K562 (cell line): ENCODE measurements at regions not wholly inside any gene's neighbourhood (a gene's known extent, or its start where the extent isn't known, plus 50 kb on each side); places are given as distances from the start of the nearest gene placed in this dataset.

Source experiments
- ATAC-seq: fragments of 200-7000 bp; cut with Tn5 transposase; 3 replicates; pipeline ENCODE4 v1.9.1; 2020; ENCODE audit warnings: moderate library complexity
- BruUV-seq: library from RNA; stranded (reverse); fragments of 400-500 nt; replicated peaks from 2 replicates; lab custom pipeline; 2021; lab: Mats Ljungman, UMichigan
- CTCF ChIA-PET: fragments of 300-600 bp; formaldehyde crosslinking; extraction: SDS; loops from one replicate; lab custom pipeline; 2021; ENCODE audit warnings: low intra/inter-chr PET ratio; lab: Yijun Ruan, JAX
- POLR2A ChIA-PET: fragments of 300-600, 350-650 bp; sonication (Branson Sonifier 250); formaldehyde crosslinking; extraction: SDS; loops from one replicate; lab custom pipeline; 2021; ENCODE audit warnings: antibody characterized with exemption, inconsistent platforms; lab: Yijun Ruan, JAX
- DNase-seq, 4 experiments: peaks; one replicate each; pipeline versions ENCODE4 v3.0.0 to v3.0.0-alpha.2; 2011 to 2018; ENCODE audit warnings: low spot score in 3 of 4, mixed read lengths in 3 of 4; ENCODE audit errors: extremely low read depth in 1 of 4
- FAIRE-seq: peaks from 2 replicates; lab custom pipeline; 2011; peaks lifted over from hg19 to GRCh38; lab: Jason Lieb, UNC
- H2AFZ ChIP-seq: 2 replicates; pipeline ENCODE4 v1.6.0; 2011; ENCODE audit warnings: low read depth, low read length, control low read depth, inconsistent platforms
- H3K27ac ChIP-seq: fragments of 200-600 bp; 3 replicates; pipeline ENCODE4 v1.8.0; 2011; ENCODE audit warnings: low read depth, mild to moderate bottlenecking, control low read depth, inconsistent platforms, low read length, moderate library complexity, mixed read lengths; ENCODE audit errors: extremely low read depth
- H3K27me3 ChIP-seq, 2 experiments: fragments of 300-600 bp in 1 of 2; 2 replicates in 1 of 2; 3 replicates in 1 of 2; pipeline versions ENCODE4 v1.6.0 to v1.8.0; 2011; ENCODE audit warnings: inconsistent platforms in 2 of 2, low read length in 2 of 2, mild to moderate bottlenecking in 1 of 2, mixed read lengths in 1 of 2, moderate library complexity in 1 of 2; ENCODE audit not compliant: control insufficient read depth in 2 of 2, insufficient read depth in 2 of 2
- H3K36me3 ChIP-seq: fragments of 300-600 bp; 3 replicates; pipeline ENCODE4 v1.8.0; 2011; ENCODE audit warnings: mild to moderate bottlenecking, low read length, inconsistent platforms; ENCODE audit not compliant: control insufficient read depth, insufficient read depth
- H3K4me1 ChIP-seq, 2 experiments: fragments of 200-600 bp in 1 of 2; replicated peaks in 1 of 2; 2 replicates in 1 of 2; 3 replicates in 1 of 2; pipeline versions ENCODE4 v1.5.1 to v1.8.0; 2011; ENCODE audit warnings: inconsistent platforms in 2 of 2, low read length in 2 of 2, mild to moderate bottlenecking in 1 of 2, mixed read lengths in 1 of 2, moderate library complexity in 1 of 2; ENCODE audit not compliant: control insufficient read depth in 2 of 2, insufficient read depth in 2 of 2
- H3K4me2 ChIP-seq: 2 replicates; pipeline ENCODE4 v1.6.1; 2011; ENCODE audit warnings: low read length, control low read depth, inconsistent platforms, mixed read lengths; ENCODE audit not compliant: insufficient read depth
- H3K4me3 ChIP-seq: fragments of 200-600 bp; sonication (generic), shearing (Covaris generic); 2 replicates; pipeline ENCODE4 v1.5.1; 2016; ENCODE audit warnings: control low read depth, inconsistent platforms
- H3K79me2 ChIP-seq: fragments of 200-600 bp; 3 replicates; pipeline ENCODE4 v1.8.0; 2011; ENCODE audit warnings: low read length, inconsistent platforms; ENCODE audit not compliant: control insufficient read depth, insufficient read depth
- H3K9ac ChIP-seq, 2 experiments: 2 replicates each; pipeline versions ENCODE4 v1.6.0 to v1.6.1; 2011; ENCODE audit warnings: low read depth in 2 of 2, low read length in 2 of 2, control low read depth in 1 of 2, inconsistent platforms in 1 of 2, mild to moderate bottlenecking in 1 of 2, mixed read lengths in 1 of 2; ENCODE audit not compliant: insufficient read depth in 1 of 2
- H3K9me1 ChIP-seq: one replicate; pipeline ENCODE4 v1.6.0; 2011; ENCODE audit warnings: inconsistent platforms, mild to moderate bottlenecking, low read length, moderate library complexity; ENCODE audit not compliant: control insufficient read depth, insufficient read depth
- H3K9me3 ChIP-seq: replicated peaks from 2 replicates; pipeline ENCODE4 v1.5.1; 2011; ENCODE audit warnings: low read depth, low read length, inconsistent platforms; ENCODE audit not compliant: control insufficient read depth, insufficient read depth
- H4K20me1 ChIP-seq: replicated peaks from 2 replicates; pipeline ENCODE4 v1.6.1; 2011; ENCODE audit warnings: low read length, inconsistent platforms, mixed read lengths; ENCODE audit not compliant: control insufficient read depth, insufficient read depth
- BDP1 ChIP-seq: IDR thresholded peaks from 3 replicates; pipeline ENCODE4 v1.6.1; 2011; ENCODE audit not compliant: insufficient read length, insufficient read depth
- DPF2 ChIP-seq: fragments of 450-650 bp; IDR thresholded peaks from 2 replicates; pipeline ENCODE4 v1.6.1; 2016
- MCM3 ChIP-seq: fragments of 450-650 bp; IDR thresholded peaks from 2 replicates; pipeline ENCODE4 v1.6.1; 2016
- NCOA4 ChIP-seq: fragments of 450-650 bp; IDR thresholded peaks from 2 replicates; pipeline ENCODE4 v1.6.1; 2018; ENCODE audit warnings: mild to moderate bottlenecking; ENCODE audit not compliant: partially characterized antibody
- NCOA6 ChIP-seq: fragments of 450-650 bp; IDR thresholded peaks from 2 replicates; pipeline ENCODE4 v1.6.1; 2017; ENCODE audit warnings: mild to moderate bottlenecking
- RBM39 ChIP-seq: fragments of 200-400 bp; formaldehyde crosslinking; optimal IDR thresholded peaks from 2 replicates; pipeline ENCODE3; 2018; ENCODE audit warnings: low read depth, low read length
- ZNF24 ChIP-seq: fragments of 450-650 bp; IDR thresholded peaks from 2 replicates; pipeline ENCODE4 v1.6.1; 2016
- ZNF354B ChIP-seq: fragments of 250-450 bp; sonication (Bioruptor Pico); IDR thresholded peaks from 2 replicates; pipeline ENCODE4 v1.4.0; 2020
- ZNF79 ChIP-seq: fragments of 250-450 bp; sonication (Bioruptor Pico); IDR thresholded peaks from 2 replicates; pipeline ENCODE4 v1.4.0; 2020; ENCODE audit warnings: low read depth, mild to moderate bottlenecking, moderate library complexity
- WGBS: fragments of 100-300 bp; shearing (Covaris generic); methylation state at CpG from one replicate; pipeline ENCODE4 v1.1.6; 2016; ENCODE audit warnings: low coverage, mixed read lengths; ENCODE audit not compliant: insufficient coverage; ENCODE audit errors: missing lambda C conversion rate; 5-methylcytosine and 5-hydroxymethylcytosine counted together
- in situ Hi-C: fragments of 300-500 bp; cut with MboI; formaldehyde crosslinking; loops from 4 replicates; pipeline ENCODE4 v1.15.0; 2018; ENCODE audit warnings: inconsistent platforms, mixed read lengths
- intact Hi-C: fragments of 100-400 bp; cut with micrococcal nuclease; formaldehyde crosslinking; loops from 2 replicates; pipeline ENCODE4 v1.14.2; 2022
- TF ChIP-seq, protein P1 (sequence below): fragments of 450-650 bp; IDR thresholded peaks from 2 replicates; pipeline ENCODE4 v1.6.1; 2018; ENCODE audit warnings: mild to moderate bottlenecking, low read depth; ENCODE audit not compliant: partially characterized antibody
- TF ChIP-seq, protein P2 (sequence below): fragments of 200-800 bp; sonication (Bioruptor generic); IDR thresholded peaks from 2 replicates; pipeline ENCODE4 v1.6.1; 2017; ENCODE audit warnings: missing genetic modification characterization, missing compliant biosample characterization

DNA sequence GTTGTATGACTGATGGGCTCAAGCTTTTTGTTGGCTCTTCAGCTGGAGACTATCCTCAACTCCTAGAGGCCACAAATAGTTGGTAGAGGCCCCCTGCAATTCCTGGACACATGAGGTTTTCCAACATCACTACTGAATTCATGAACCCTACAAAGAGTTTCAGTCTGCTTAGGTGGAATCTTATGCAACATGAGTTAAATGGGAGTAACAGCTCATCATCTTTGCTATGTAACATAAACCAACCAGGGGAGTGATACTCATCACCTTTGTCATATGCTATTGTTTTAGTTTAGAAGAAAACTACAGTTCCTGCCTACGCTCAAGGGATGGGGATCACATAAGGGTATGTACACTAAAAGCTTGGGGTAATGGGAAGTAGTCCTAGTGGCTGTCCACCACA is 729.4 kb downstream of the SORCS1 start:
- no peak overlapping the region for H3K9ac ChIP-seq
- H4K20me1 ChIP-seq: no peaks in the 10 kb centered on the region
- no peaks in the 10 kb centered on the region for H3K9me3 ChIP-seq
- no peak for ATAC-seq
- no peak for DNase-seq
- no peaks in the 10 kb centered on the region for H3K79me2 ChIP-seq
- TF ChIP-seq DPF2 (no peak), ZNF354B (no peak), ZNF24 (no peak), NCOA6 (no peak), MCM3 (no peak)
- TF ChIP-seq, protein P1, sequence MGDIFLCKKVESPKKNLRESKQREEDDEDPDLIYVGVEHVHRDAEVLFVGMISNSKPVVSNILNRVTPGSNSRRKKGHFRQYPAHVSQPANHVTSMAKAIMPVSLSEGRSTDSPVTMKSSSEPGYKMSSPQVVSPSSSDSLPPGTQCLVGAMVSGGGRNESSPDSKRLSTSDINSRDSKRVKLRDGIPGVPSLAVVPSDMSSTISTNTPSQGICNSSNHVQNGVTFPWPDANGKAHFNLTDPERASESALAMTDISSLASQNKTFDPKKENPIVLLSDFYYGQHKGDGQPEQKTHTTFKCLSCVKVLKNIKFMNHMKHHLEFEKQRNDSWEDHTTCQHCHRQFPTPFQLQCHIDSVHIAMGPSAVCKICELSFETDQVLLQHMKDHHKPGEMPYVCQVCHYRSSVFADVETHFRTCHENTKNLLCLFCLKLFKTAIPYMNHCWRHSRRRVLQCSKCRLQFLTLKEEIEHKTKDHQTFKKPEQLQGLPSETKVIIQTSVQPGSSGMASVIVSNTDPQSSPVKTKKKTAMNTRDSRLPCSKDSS: no peak
- CTCF ChIA-PET: no interaction called here
- no TSS peak for BruUV-seq
- no peaks in the 10 kb centered on the region for H3K9me1 ChIP-seq
- WGBS: 0% methylated on average over 1 of the region's 1 CpG
- H3K27ac ChIP-seq: no peak overlapping the region
- no peaks in the 10 kb centered on the region for H3K27me3 ChIP-seq
- no peak overlapping the region for H3K4me2 ChIP-seq
- POLR2A ChIA-PET: no interaction called here
- H3K4me1 ChIP-seq: no peaks in the 10 kb centered on the region
- no peaks in the 10 kb centered on the region for H3K36me3 ChIP-seq
- in situ Hi-C loops: no loop called here
- H2AFZ ChIP-seq: no peak overlapping the region
- no peak for FAIRE-seq
- H3K4me3 ChIP-seq: no peak overlapping the region
- intact Hi-C loops: no loop called here

DNA sequence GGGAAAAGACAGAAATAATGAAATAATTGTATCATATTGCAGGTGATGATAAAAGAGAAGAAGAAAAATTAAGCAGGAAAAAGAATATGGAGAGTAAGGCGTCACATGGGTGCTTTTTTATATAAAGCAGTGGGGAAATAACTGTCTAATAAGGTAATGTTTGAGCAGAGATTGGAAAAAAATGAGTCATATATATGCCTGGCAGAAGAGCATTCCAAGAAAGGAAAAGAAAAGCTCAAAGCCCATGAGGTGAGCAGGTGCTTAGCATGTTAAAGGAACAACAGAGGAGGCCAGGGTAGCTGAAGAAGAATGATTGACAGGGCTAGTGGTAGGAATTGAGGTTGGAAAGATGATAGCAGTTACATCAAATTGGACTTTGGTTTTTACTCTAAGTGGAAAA is 739.5 kb downstream of the SORCS1 start:
- FAIRE-seq (no peak), ATAC-seq (no peak)
- Histone ChIP-seq H3K4me2 (no peak overlapping the region), H4K20me1 (no peaks in the 10 kb centered on the region), H3K36me3 (no peaks in the 10 kb centered on the region), H3K79me2 (no peaks in the 10 kb centered on the region), H3K27ac (no peak overlapping the region), H3K4me1 (no peaks in the 10 kb centered on the region)
- WGBS: 0% methylated on average over 1 of the region's 1 CpG
- BruUV-seq: no TSS peak
- TF ChIP-seq NCOA4 (no peak), ZNF79 (no peak), BDP1 (no peak), RBM39 (no peak)
- TF ChIP-seq, protein P2, sequence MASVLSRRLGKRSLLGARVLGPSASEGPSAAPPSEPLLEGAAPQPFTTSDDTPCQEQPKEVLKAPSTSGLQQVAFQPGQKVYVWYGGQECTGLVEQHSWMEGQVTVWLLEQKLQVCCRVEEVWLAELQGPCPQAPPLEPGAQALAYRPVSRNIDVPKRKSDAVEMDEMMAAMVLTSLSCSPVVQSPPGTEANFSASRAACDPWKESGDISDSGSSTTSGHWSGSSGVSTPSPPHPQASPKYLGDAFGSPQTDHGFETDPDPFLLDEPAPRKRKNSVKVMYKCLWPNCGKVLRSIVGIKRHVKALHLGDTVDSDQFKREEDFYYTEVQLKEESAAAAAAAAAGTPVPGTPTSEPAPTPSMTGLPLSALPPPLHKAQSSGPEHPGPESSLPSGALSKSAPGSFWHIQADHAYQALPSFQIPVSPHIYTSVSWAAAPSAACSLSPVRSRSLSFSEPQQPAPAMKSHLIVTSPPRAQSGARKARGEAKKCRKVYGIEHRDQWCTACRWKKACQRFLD (CRISPR knock-in tag): no peak
- TF ChIP-seq, all 486 proteins: peak for 0
- Histone ChIP-seq H3K4me3 (no peak overlapping the region), H3K9me1 (no peaks in the 10 kb centered on the region), H3K27me3 (no peaks in the 10 kb centered on the region), H3K9me3 (no peaks in the 10 kb centered on the region), H3K9ac (no peak overlapping the region), H2AFZ (no peak overlapping the region)
- no peak for DNase-seq
- in situ Hi-C loops: no loop called here
- POLR2A ChIA-PET: no interaction called here
- intact Hi-C loops: no loop called here
- CTCF ChIA-PET: no interaction called here
